Stimulated activated naive CD8-positive, alpha-beta T cell treated with anti-CD3 and anti-CD28 coated beads, Interleukin-15, Interleukin-2, amounts not matched to agents 100 U/mL and 50 U/mL, for 24 hours (primary cell): ENCODE measurements at regions not wholly inside any gene's neighbourhood (a gene's known extent, or its start where the extent isn't known, plus 50 kb on each side); places are given as distances from the start of the nearest gene placed in this dataset.
A peak's percentile ranks its signal among the peaks of the same experiment; 100 is the strongest.
"Not testable (repeated sequence)": the region's sequence is repeated elsewhere in the genome, so short reads cannot be mapped to it uniquely, and the experiment has no call there.

Experiments
- ATAC-seq: fragments of 150-1000 bp; cut with Tn5 transposase; one replicate; pipeline ENCODE4 v1.10.0; 2021
- DNase-seq: peaks from one replicate; pipeline ENCODE4 v3.0.0; 2021

DNA sequence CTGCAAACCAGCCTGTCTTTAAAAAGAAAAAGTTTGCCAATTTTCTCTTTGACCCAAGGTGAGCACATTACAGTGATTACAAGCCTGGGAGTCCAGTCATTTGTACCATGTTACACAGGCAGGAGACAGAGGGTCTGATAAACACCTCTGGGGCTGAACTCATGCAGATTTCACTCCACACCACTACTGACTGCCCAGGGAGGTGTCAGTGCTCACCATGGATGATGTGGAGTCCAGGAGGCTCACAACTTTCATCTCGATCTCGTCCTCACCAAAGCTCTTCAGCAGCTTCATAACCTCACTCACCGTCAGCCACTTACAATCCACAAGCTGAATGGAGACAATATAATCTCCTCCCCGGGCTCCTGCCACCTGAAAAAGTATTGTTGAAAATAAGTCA is 302.4 kb downstream of the GOLGA6L6 start:
- not testable (repeated sequence) for ATAC-seq, DNase-seq

DNA sequence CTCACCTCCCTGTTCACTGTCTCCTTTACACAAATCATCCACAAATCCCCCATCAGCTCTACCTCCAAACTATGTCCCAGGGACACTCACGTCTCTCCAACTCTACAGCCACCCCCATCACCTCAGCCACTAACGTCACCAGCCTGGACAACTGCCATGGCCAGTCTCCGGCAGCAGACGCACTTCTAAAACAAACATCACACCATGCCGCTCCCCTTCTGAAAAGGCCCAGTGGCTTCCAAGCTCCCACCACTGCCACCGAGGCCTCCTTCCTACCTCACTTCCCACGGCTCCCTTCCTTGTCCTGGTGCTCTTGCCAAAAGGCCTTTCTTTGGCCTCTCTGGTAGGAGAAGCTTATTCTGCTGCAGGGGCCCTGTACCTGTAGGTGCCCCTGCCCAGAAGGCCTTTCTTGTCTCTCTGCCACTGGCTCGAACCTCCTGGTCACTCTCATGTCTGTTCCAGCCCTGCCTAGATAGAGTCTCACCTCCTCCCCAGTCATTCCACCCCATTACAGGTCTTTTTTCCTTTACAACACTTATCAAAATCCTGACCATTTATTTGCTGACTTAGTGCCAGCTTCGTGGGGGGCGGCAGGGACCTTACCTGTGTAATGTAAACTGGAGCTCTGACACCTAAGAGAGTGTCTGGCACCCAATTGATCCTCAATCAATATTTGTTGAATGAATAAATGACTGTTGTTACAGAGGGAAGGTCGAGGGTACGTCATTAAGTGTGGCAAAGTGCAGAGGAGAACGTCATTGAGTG is 304.2 kb downstream of the GOLGA6L6 start:
- ATAC-seq, DNase-seq: not testable (repeated sequence)

DNA sequence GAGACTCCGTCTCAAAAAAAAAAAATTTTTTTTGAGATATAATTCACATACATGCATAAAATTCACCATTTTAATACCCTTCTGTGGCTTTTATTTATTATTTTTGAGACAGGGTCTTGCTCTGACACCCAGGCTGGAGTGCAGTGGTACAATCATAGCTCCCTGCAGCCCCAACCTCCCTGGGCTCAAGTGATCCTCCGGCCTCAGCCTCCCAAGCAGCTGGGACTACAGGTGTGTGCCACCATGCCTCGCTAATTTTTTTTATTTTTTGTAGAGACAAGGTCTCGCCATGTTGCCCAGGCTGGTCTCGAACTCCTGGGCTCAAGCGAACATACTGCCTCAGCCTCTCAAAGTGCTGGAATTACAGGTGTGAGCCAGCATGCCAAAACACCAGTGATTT is 305.9 kb downstream of the GOLGA6L6 start:
- DNase-seq, ATAC-seq: not testable (repeated sequence)

- not testable (repeated sequence) for DNase-seq, ATAC-seq
Measured at GRCh38 chr15:20234006-20234540, 307.5 kb downstream of the GOLGA6L6 start.

DNA sequence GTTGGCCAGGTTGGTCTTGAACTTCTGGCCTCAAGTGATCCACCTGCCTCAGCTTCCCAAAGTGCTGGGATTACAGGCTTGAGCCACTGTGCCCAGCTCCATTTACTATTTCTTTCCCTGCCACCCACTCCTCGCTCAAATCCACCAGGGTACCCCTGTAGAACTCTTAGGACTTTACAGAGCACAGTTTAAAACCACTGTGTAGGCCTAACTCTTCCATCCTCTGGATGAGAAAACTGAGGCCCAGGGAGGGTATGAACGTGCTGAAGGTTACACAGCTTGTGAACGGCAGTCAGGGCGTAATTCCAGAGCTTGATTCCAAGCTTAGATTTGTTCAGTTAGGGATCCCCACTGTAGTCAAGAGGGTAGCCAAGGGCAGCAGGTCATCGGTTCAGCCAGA is 309.1 kb downstream of the GOLGA6L6 start:
- peak; percentile 37 for ATAC-seq
- DNase-seq = not testable (repeated sequence)

GRCh38 chr15:20230656-20231055 is 310.9 kb downstream of the GOLGA6L6 start:
- DNase-seq, ATAC-seq: not testable (repeated sequence)

GRCh38 chr15:20228791-20229190 is 312.8 kb downstream of the GOLGA6L6 start:
- not testable (repeated sequence) for DNase-seq, ATAC-seq

- not testable (repeated sequence) for ATAC-seq, DNase-seq
Measured at GRCh38 chr15:20227119-20227853, 314.3 kb downstream of the GOLGA6L6 start.

GRCh38 chr15:20226531-20226930 is 315.1 kb downstream of the GOLGA6L6 start:
- ATAC-seq, DNase-seq: not testable (repeated sequence)

DNA sequence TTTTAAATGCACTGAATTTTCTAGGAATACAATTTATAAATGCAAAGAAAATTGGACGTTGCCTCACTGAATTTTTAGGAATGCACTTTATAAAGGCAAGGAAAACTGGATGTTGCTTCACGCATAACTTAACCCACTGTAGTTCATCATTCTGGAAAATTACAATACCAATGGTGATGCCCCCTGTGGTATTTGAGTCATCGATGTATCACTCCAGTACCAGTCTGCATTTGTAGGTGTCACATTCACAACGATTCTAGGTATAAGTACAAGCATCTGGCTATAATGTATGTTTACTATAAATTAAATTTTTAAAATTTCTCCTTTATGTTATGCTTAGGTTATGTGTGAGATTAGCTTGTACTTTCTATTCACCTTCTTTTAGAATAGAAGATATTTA is 320.5 kb downstream of the GOLGA6L6 start:
- DNase-seq = not testable (repeated sequence)
- ATAC-seq = peak; percentile 40

DNA sequence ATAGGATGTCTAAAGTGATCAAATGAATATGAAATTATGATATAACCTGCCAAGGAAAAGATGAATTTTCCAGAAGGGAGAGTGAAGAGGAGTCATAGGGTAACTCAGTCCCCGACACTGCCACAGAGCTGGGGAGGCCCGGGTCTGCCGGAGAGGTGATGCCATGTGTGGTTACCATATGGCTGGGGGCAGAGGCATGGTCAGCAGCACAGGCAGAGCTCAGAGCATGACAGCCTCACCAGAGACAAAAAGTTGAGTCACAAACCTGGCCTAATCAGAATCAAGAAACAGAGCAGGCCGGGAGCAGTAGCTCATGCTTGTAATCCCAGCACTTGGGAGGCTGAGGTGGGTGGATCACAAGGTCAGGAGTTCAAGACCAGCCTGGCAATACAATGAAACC is 322.4 kb downstream of the GOLGA6L6 start:
- not testable (repeated sequence) for ATAC-seq, DNase-seq

GRCh38 chr15:20215700-20216099 is 325.9 kb downstream of the GOLGA6L6 start:
- ATAC-seq, DNase-seq: not testable (repeated sequence)

GRCh38 chr15:20214101-20214500 is 327.5 kb downstream of the GOLGA6L6 start:
- ATAC-seq, DNase-seq: not testable (repeated sequence)

- DNase-seq, ATAC-seq: not testable (repeated sequence)
Measured at GRCh38 chr15:20211508-20211907, 330.1 kb downstream of the GOLGA6L6 start.

GRCh38 chr15:20209973-20210372 is 331.6 kb downstream of the GOLGA6L6 start:
- not testable (repeated sequence) for ATAC-seq, DNase-seq

- ATAC-seq, DNase-seq: not testable (repeated sequence)
Measured at GRCh38 chr15:20207607-20208006, 334.0 kb downstream of the GOLGA6L6 start.

GRCh38 chr15:20207198-20207597 is 334.4 kb downstream of the GOLGA6L6 start:
- not testable (repeated sequence) for DNase-seq, ATAC-seq

DNA sequence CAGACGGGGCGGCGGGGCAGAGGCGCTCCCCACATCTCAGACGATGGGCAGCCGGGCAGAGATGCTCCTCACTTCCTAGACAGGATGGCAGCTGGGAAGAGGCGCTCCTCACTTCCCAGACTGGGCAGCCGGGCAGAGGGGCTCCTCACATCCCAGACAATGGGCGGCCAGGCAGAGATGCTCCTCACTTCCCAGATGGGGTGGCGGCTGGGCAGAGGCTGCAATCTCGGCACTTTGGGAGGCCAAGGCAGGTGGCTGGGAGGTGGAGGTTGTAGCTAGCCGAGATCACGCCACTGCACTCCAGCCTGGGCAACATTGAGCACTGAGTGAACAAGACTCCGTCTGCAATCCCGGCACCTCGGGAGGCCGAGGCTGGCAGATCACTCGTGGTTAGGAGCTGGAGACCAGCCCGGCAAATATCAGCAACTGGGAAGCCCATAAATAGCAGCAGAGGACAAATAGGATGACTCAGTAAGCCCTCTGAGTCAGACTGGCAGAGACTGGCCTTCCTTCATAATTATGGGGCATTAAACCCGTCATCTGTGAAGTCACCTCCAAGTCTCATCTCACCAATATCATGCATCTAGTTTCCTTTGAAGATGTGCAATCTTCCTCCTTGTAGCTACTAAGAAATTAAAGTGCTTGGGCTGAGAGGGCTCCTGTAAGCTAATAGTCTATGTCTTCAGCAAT is 337.3 kb downstream of the GOLGA6L6 start:
- not testable (repeated sequence) for DNase-seq, ATAC-seq

GRCh38 chr15:20203649-20204150 is 337.9 kb downstream of the GOLGA6L6 start:
- not testable (repeated sequence) for DNase-seq, ATAC-seq

DNA sequence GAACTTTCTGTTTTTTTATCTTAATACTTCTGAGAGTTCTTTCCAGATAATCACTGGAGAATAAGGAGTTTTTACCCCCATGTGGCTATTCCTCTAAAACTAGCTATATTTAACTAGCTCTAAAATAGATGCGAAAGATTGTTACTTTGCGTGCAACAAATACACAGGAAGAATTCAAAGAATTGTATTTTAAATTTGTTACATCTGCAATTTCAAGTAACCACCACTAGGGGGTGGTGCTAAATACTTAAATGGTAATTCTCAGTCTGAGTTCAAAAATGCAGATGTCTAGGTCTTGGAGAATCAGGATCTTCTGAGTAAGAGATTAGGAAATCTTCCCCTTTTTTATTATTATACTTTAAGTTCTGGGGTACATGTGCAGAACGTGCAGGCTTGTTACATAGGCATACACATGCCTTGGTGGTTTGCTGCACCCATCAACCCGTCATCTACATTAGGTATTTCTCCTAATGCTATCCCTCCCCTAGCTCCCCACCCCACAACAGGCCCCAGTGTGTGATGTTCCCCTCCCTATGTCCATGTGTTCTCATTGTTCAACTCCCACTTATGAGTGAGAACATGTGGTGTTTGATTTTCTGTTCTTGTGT is 346.9 kb downstream of the GOLGA6L6 start:
- DNase-seq, ATAC-seq: not testable (repeated sequence)
